ENCODE measurements at regions not wholly inside any gene's neighbourhood (a gene's known extent, or its start where the extent isn't known, plus 50 kb on each side); places are given as distances from the start of the nearest gene placed in this dataset.

DNA sequence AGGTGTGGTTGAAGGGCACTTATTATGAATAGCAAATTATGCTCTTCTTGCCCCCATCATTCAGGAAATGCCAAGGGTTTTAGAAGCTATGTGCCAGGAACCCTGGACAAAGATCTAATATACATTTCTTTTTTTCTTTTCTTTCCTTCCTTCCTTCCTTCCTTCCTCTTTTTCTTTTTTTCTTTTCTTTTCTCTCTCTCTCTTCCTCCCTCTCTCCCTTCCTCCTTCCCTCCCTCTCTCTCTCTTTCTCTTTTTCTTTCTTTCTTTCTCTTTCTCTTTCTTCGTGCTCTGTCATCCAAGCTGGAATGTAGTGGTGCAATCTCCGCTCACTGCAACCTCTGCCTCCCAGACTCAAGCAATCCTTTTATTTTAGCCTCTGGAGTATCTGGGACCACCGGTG, 66.1 kb upstream of the CSRP2 start:
- Mint-ChIP-seq H3K4me3 (ENCODE audit: unreplicated experiment) (no peak overlapping the region), H3K9me3 (ENCODE audit: unreplicated experiment) (no peaks in the 10 kb centered on the region), H3K27me3 (ENCODE audit: unreplicated experiment) (no peaks in the 10 kb centered on the region), H3K36me3 (ENCODE audit: unreplicated experiment) (no peaks in the 10 kb centered on the region), H3K4me1 (ENCODE audit: unreplicated experiment) (peaks cover 32% of the 10 kb centered on the region), H3K27ac (ENCODE audit: unreplicated experiment) (no peak overlapping the region)
- no peak for DNase-seq (ENCODE audit: extremely low spot score, unreplicated experiment)
- no peak for TF ChIP-seq CTCF (IDR thresholded peaks at IDR 0.05)

GRCh38 chr12:76943008-76943407, 64.2 kb upstream of the CSRP2 start:
- Mint-ChIP-seq H3K9me3 (ENCODE audit: unreplicated experiment) (no peaks in the 10 kb centered on the region), H3K4me1 (ENCODE audit: unreplicated experiment) (peaks cover 29% of the 10 kb centered on the region), H3K4me3 (ENCODE audit: unreplicated experiment) (no peak overlapping the region), H3K27me3 (ENCODE audit: unreplicated experiment) (no peaks in the 10 kb centered on the region), H3K27ac (ENCODE audit: unreplicated experiment) (no peak overlapping the region), H3K36me3 (ENCODE audit: unreplicated experiment) (peaks cover 1% of the 10 kb centered on the region)
- DNase-seq (ENCODE audit: extremely low spot score, unreplicated experiment) = no peak
- no peak for TF ChIP-seq CTCF (IDR thresholded peaks at IDR 0.05)

DNA sequence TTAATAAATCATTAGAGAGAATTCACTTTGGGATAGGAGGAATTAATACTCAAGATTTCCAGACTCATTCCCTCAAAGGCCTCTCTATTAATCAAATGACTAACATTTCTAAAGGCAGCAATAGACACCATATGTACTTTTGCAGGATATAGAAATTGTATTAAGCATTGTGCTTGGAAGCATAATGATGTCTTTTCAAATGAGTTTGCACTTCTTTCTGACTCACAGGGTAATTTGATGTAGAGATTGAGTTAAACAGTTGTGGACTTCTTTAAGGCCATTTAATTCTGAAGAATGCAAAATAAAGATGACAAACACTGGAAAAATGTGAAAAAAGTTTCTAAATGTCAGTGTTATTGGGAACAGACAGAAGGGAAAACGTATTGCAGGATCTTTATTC, 63.4 kb upstream of the CSRP2 start:
- H3K27me3 Mint-ChIP-seq (ENCODE audit: unreplicated experiment) = no peaks in the 10 kb centered on the region
- TF ChIP-seq CTCF (IDR thresholded peaks at IDR 0.05) = no peak

GRCh38 chr12:76940671-76941445, 62.0 kb upstream of the CSRP2 start:
- no peak for TF ChIP-seq CTCF (IDR thresholded peaks at IDR 0.05)
- peaks cover 1% of the 10 kb centered on the region for H3K36me3 Mint-ChIP-seq (ENCODE audit: unreplicated experiment)
- no peak overlapping the region for H3K4me3 Mint-ChIP-seq (ENCODE audit: unreplicated experiment)
- H3K9me3 Mint-ChIP-seq (ENCODE audit: unreplicated experiment) = no peaks in the 10 kb centered on the region
- no peak overlapping the region for H3K27ac Mint-ChIP-seq (ENCODE audit: unreplicated experiment)
- no peak for DNase-seq (ENCODE audit: extremely low spot score, unreplicated experiment)
- peaks cover 26% of the 10 kb centered on the region for H3K4me1 Mint-ChIP-seq (ENCODE audit: unreplicated experiment)
- no peaks in the 10 kb centered on the region for H3K27me3 Mint-ChIP-seq (ENCODE audit: unreplicated experiment)

More for the DNA sequence above, 63.4 kb upstream of the CSRP2 start:
- Mint-ChIP-seq H3K4me3 (ENCODE audit: unreplicated experiment) (no peak overlapping the region), H3K9me3 (ENCODE audit: unreplicated experiment) (no peaks in the 10 kb centered on the region), H3K36me3 (ENCODE audit: unreplicated experiment) (peaks cover 1% of the 10 kb centered on the region), H3K4me1 (ENCODE audit: unreplicated experiment) (peaks cover 29% of the 10 kb centered on the region), H3K27ac (ENCODE audit: unreplicated experiment) (no peak overlapping the region)
- DNase-seq (ENCODE audit: extremely low spot score, unreplicated experiment) = no peak

DNA sequence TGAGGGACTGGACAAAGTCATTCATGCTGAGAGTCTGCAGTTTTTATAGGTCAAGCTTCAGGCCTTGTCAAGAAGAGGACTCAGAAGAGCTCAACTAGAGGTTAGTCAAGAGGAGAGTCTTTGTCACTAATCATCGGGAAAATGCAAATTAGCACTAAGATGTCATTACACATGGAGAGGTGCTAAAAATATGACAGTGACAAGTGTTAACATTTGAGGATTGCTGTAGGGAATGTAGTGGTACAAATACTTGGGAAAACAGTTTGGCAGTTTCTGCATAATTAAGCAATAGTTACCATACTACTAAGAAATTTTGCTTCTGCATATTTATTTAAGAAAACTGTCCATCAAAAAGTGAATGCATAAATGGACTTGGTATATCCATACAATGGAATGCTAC, 60.9 kb upstream of the CSRP2 start:
- TF ChIP-seq CTCF (IDR thresholded peaks at IDR 0.05) = no peak
- no peak overlapping the region for H3K27ac Mint-ChIP-seq (ENCODE audit: unreplicated experiment)
- no peaks in the 10 kb centered on the region for H3K9me3 Mint-ChIP-seq (ENCODE audit: unreplicated experiment)
- peaks cover 4% of the 10 kb centered on the region for H3K27me3 Mint-ChIP-seq (ENCODE audit: unreplicated experiment)
- peaks cover 24% of the 10 kb centered on the region for H3K4me1 Mint-ChIP-seq (ENCODE audit: unreplicated experiment)
- no peak overlapping the region for H3K4me3 Mint-ChIP-seq (ENCODE audit: unreplicated experiment)
- DNase-seq (ENCODE audit: extremely low spot score, unreplicated experiment) = no peak
- peaks cover 1% of the 10 kb centered on the region for H3K36me3 Mint-ChIP-seq (ENCODE audit: unreplicated experiment)

Data from osteocyte (in vitro differentiated cells).